ENCODE measurements at regions not wholly inside any gene's neighbourhood (a gene's known extent, or its start where the extent isn't known, plus 50 kb on each side); places are given as distances from the start of the nearest gene placed in this dataset.
"Not testable (repeated sequence)": the region's sequence is repeated elsewhere in the genome, so short reads cannot be mapped to it uniquely, and the experiment has no call there.

DNA sequence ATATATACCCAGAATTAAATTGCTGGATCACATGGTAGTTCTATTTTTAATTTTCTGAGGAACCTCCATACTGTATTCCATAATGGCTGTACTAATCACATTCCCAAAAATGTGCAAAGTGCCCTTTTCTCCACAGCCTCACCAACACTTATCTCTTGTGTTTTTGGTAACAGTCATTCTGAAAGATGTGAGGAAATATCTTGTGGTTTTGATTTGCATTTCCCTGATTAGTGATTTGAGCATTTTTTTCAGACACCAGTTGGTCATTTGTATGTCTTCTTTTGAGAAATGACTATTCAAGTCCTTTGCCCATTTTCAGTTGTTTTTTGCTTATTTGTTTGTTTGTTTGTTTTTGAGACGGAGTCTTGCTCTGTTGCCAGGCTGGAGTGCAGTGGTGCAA, 98.1 kb upstream of the SIMC1 start:
- DNase-seq (ENCODE audit: low read depth) = not testable (repeated sequence)

DNA sequence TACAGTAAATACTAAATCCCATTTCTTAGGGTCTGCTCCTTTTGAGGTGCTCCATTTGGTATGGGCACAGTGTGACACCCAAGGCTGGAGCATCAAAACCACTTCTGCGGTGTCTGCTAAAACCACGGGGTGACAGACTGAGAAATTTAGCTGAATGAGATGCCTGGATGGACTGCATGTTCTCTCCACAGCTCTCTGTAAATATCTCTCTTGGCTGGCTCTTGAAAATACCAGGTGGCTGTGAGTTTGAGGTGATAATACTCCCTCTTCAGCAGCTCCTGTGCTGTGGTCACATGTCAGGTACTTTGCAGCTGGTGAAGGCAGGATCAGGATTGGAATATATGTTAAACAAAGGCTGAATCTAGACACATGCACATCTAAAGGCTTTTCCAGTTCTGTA, 93.7 kb upstream of the SIMC1 start:
- no peak for DNase-seq (ENCODE audit: low read depth)

GRCh38 chr5:176149948-176150347, 88.3 kb upstream of the SIMC1 start:
- not testable (repeated sequence) for DNase-seq (ENCODE audit: low read depth)

DNA sequence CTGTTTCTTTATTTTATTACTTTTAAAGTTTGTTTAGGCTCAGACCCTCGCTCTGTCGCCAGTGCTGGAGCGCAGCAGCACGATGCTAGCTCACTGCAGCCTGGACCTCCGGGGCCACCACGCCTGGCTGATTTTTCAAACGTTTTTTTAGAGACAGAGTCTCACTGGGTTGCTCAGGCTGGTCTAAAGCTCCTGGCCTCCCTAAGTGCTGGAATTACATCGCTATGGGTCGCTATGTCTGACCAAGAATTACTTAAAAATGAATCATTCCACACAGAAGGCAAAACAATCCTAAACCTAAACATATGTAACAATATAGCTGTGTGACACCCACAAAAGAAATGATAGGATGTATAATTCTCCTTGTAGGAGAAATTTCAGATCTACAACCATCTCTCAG, 86.9 kb upstream of the SIMC1 start:
- no peak for DNase-seq (ENCODE audit: low read depth)

GRCh38 chr5:176152191-176152929, 85.9 kb upstream of the SIMC1 start:
- no peak for DNase-seq (ENCODE audit: low read depth)

- no peak for DNase-seq (ENCODE audit: low read depth)
Measured at GRCh38 chr5:176152930-176153311, 85.3 kb upstream of the SIMC1 start.

DNA sequence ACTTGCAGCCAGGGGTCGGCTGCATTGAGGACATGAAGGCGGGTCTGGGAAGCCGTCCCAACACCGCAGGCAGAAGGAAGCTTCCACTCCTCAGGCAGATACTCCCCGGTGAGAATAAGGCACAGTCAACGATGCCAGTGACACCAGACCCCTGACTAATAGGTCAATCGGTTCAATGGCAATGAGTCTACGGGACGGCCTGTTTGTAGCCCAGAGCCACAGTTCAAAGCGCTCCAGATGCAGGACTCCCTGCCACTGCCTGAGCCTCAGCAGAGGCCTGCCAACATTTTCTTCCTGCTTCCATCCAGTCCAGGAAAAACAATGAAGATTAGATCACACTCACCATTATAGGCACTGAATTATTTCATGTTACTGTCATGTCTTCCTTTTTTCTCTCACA, 84.5 kb upstream of the SIMC1 start:
- DNase-seq (ENCODE audit: low read depth) = no peak

DNA sequence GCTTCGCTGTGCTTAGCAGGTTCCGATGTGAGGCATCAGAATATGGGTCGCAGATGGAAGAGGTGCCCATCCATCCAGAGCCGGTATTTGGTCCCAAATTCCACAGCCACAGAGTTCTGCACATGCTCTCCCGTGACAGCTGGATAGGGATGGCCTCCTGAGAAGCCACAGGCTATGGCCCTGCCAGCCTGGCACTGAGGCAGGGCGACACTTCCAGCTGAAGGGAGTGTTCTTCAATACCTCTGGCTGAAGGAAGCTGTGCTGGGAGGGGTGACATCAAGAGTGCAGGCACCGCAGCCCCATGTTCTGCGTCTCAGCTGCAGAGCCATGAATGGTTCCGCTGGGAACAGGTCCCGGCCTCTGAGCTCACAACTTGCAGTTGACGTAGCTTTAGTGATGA, 83.4 kb upstream of the SIMC1 start:
- no peak for DNase-seq (ENCODE audit: low read depth)

- no peak for DNase-seq (ENCODE audit: low read depth)
Measured at GRCh38 chr5:176155922-176156359, 82.3 kb upstream of the SIMC1 start.

DNA sequence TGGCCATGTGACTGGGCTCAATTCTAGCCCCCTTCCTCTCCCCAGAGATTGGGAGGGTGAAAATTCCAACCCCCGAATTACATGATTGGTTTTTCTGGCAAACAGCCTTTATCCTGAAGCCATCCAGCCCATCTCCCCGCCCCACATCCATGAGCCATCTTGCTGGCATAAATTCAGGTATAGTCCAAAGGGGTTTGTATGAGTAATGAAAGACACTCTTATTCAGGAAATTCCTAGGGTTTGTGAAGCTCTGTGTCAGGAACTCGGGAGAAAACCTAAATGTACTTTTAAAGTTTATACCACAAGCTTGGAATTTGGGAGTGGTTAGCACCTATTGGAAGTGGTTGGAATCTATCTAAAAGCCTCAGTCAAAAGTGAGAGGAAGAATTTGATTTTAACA, 80.6 kb upstream of the SIMC1 start:
- DNase-seq (ENCODE audit: low read depth) = no peak

GRCh38 chr5:176161431-176161830, 76.8 kb upstream of the SIMC1 start:
- no peak for DNase-seq (ENCODE audit: low read depth)

GRCh38 chr5:176162198-176162597, 76.0 kb upstream of the SIMC1 start:
- no peak for DNase-seq (ENCODE audit: low read depth)

- DNase-seq (ENCODE audit: low read depth) = no peak
Measured at GRCh38 chr5:176162888-176163287, 75.3 kb upstream of the SIMC1 start.

GRCh38 chr5:176166427-176166826, 71.8 kb upstream of the SIMC1 start:
- DNase-seq (ENCODE audit: low read depth) = no peak

DNA sequence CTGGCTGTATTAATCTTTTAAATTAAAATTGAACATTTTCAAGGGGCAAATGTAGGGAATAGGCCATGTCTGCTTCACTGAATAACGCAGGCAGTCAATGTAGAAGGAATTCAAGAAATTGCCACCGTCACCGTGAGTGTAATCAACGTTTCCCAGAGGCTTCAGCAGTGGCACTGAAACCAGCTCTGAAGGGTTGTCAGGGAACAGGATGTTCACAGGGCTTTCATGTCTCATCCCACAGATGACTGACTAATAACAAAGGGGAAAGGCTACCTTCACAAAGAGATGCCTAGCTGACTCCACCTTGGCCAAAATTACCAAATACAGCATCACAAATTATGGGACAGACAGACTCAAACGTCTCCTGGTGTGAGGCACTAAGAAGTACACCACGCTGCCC, 70.4 kb upstream of the SIMC1 start:
- DNase-seq (ENCODE audit: low read depth) = no peak

DNA sequence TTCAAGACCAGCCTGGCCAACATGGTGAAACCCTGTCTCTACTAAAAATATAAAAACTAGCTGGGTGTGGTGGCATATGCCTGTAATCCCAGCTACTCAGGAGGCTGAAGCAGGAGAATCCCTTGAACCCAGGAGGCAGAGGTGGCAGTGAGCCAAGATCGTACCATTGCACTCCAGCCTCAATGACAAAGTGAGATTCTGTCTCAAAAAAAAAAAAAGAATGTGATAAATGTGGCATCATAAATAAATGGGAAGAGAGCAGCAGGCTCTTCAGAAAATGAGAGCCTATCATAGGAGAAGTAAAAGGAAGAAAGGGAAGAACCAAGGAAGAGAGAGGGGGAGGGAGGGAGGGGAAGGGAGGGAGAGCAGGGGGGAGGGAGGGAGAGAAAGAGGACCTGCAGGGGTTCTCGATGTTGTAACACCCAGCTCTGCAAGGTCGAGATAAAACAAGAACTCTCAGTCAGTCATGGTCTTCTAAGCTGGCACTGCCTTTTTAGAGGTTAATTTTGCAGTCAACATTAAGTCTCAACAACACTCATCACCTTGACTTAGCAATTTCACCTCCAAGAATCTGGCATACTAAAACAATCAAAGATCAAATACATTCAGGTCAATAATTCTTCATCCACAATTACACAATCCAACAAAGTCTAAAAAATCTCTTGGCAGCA, 68.7 kb upstream of the SIMC1 start:
- no peak for DNase-seq (ENCODE audit: low read depth)

- no peak for DNase-seq (ENCODE audit: low read depth)
Measured at GRCh38 chr5:176170084-176170483, 68.1 kb upstream of the SIMC1 start.

DNA sequence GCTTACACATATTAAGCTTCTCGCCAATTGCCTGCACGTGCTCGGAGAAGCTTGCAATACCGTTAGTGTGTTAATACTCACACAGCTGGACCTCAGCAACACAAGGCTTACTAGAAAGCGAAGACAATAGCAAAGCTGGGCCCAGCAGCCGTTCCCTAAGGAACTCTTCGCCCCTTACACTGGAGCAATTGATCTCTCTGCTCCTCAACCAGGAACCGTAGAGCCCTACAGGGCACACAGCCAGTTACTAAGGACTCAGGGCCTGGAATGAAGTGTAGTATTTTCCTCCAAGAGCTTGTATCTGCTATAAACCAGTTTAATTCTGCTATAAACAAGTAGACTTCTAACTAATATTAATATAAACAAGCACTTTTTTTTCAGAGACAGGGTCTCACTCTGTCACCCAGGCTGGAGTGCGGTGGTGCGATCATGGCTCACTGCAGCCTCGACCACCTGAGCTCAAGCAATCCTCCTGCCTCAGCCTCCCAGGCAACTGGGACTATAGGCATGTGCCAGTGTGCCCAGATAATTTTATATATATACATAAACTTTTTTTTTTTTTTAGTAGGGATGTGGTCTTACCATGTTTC, 67.0 kb upstream of the SIMC1 start:
- DNase-seq (ENCODE audit: low read depth) = no peak

DNA sequence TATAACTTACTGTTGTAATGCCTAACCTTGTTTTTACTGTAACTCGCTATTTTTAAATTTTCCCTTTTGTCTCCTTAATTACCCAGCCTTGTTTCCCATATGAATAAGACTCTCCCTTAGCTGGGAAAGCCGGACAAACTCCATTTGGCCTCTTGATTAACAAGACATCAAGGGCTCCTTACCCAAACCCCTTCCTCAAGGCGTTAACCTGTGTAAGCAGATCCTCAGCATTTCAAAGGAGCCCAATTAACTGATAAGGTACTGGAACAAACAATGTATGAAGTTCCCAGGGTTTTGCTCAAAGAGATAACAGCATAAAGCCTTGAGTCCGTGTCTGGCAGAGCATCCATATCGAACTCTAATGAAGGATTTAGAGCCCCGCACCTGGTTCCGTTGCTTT, 66.0 kb upstream of the SIMC1 start:
- no peak for DNase-seq (ENCODE audit: low read depth)

- DNase-seq (ENCODE audit: low read depth) = no peak
Measured at GRCh38 chr5:176173647-176174046, 64.6 kb upstream of the SIMC1 start.

- DNase-seq (ENCODE audit: low read depth) = no peak
Measured at GRCh38 chr5:176174345-176175025, 63.7 kb upstream of the SIMC1 start.

DNA sequence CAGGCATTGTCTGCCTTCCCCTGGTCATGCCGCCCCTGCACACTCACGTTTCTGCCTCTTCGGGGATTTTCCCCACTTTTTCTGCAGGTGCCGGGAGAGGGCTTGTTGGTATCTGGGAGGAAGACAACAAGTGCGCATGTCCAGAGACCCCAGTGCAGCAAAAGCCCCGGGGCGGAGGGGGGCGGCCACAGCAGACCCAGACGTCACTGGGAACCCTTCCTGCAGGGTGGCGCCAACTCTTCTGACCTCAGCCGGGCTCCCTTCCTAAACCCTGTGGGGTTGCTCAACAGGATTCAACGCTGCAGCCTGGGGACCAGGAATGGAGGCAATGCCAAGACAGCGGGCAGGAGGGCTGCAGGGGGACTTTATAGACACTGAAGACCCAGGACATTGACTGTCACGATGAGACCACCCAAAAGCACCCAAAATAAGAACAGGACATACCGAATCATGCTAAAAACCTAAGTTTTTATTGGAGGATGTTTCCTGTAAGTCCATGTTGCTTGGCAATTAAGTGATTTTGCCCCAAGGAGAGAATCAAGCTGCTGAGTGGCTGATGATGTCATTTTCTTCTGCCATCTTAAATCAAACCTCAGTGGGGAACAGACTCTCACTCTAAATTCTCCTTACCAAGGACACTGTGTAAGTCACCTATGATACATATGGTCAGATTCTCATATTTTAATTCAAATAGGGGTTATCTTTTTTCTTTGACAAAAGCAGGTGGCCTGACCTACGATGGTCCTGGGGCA, 62.9 kb upstream of the SIMC1 start:
- DNase-seq (ENCODE audit: low read depth) = no peak

Data from stimulated activated CD4-positive, alpha-beta T cell treated with anti-CD3 and anti-CD28 coated beads, Interleukin-2, amount 100 ng/mL, for 4 hours (primary cell).